ENCODE measurements at regions not wholly inside any gene's neighbourhood (a gene's known extent, or its start where the extent isn't known, plus 50 kb on each side); places are given as distances from the start of the nearest gene placed in this dataset.

DNA sequence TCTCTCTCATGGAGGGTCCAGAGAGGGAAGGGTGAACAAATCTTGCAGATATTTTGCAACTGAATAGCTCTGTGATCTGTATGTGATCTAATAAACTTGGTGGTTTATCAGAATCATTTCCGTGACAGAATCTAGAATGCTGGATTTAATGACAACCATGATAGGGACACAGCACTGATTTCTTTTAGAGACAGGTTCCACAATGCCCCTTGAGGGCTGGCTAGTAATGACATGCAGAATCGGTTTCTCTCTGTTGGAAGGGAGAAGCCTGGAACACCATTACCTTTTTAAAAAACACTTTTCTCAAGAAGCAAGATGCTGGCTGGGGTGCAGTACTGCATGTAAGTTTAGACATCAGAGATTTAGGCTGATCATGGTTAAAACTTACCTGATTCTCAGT lies 313.4 kb downstream of the CDH26 start:
- TF ChIP-seq POLR2A (IDR thresholded peaks at IDR 0.05), result no peak
- TF ChIP-seq, protein P1, sequence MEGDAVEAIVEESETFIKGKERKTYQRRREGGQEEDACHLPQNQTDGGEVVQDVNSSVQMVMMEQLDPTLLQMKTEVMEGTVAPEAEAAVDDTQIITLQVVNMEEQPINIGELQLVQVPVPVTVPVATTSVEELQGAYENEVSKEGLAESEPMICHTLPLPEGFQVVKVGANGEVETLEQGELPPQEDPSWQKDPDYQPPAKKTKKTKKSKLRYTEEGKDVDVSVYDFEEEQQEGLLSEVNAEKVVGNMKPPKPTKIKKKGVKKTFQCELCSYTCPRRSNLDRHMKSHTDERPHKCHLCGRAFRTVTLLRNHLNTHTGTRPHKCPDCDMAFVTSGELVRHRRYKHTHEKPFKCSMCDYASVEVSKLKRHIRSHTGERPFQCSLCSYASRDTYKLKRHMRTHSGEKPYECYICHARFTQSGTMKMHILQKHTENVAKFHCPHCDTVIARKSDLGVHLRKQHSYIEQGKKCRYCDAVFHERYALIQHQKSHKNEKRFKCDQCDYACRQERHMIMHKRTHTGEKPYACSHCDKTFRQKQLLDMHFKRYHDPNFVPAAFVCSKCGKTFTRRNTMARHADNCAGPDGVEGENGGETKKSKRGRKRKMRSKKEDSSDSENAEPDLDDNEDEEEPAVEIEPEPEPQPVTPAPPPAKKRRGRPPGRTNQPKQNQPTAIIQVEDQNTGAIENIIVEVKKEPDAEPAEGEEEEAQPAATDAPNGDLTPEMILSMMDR (IDR thresholded peaks at IDR 0.05), result no peak

Data from uterus (tissue), 2 donors.